K562 (cell line): ENCODE measurements at regions not wholly inside any gene's neighbourhood (a gene's known extent, or its start where the extent isn't known, plus 50 kb on each side); places are given as distances from the start of the nearest gene placed in this dataset.

Experiments used
- ATAC-seq: fragments of 200-7000 bp; cut with Tn5 transposase; 3 replicates; pipeline ENCODE4 v1.9.1; 2020; ENCODE audit warnings: moderate library complexity
- BruUV-seq: library from RNA; stranded (reverse); fragments of 400-500 nt; replicated peaks from 2 replicates; lab custom pipeline; 2021; lab: Mats Ljungman, UMichigan
- CTCF ChIA-PET: fragments of 300-600 bp; formaldehyde crosslinking; extraction: SDS; loops from one replicate; lab custom pipeline; 2021; ENCODE audit warnings: low intra/inter-chr PET ratio; lab: Yijun Ruan, JAX
- POLR2A ChIA-PET: fragments of 300-600, 350-650 bp; sonication (Branson Sonifier 250); formaldehyde crosslinking; extraction: SDS; loops from one replicate; lab custom pipeline; 2021; ENCODE audit warnings: antibody characterized with exemption, inconsistent platforms; lab: Yijun Ruan, JAX
- DNase-seq, 4 experiments: peaks; one replicate each; pipeline versions ENCODE4 v3.0.0 to v3.0.0-alpha.2; 2011 to 2018; ENCODE audit warnings: low spot score in 3 of 4, mixed read lengths in 3 of 4; ENCODE audit errors: extremely low read depth in 1 of 4
- FAIRE-seq: peaks from 2 replicates; lab custom pipeline; 2011; peaks lifted over from hg19 to GRCh38; lab: Jason Lieb, UNC
- H2AFZ ChIP-seq: 2 replicates; pipeline ENCODE4 v1.6.0; 2011; ENCODE audit warnings: low read depth, low read length, control low read depth, inconsistent platforms
- H3K27ac ChIP-seq: fragments of 200-600 bp; 3 replicates; pipeline ENCODE4 v1.8.0; 2011; ENCODE audit warnings: low read depth, mild to moderate bottlenecking, control low read depth, inconsistent platforms, low read length, moderate library complexity, mixed read lengths; ENCODE audit errors: extremely low read depth
- H3K27me3 ChIP-seq, 2 experiments: fragments of 300-600 bp in 1 of 2; 2 replicates in 1 of 2; 3 replicates in 1 of 2; pipeline versions ENCODE4 v1.6.0 to v1.8.0; 2011; ENCODE audit warnings: inconsistent platforms in 2 of 2, low read length in 2 of 2, mild to moderate bottlenecking in 1 of 2, mixed read lengths in 1 of 2, moderate library complexity in 1 of 2; ENCODE audit not compliant: control insufficient read depth in 2 of 2, insufficient read depth in 2 of 2
- H3K36me3 ChIP-seq: fragments of 300-600 bp; 3 replicates; pipeline ENCODE4 v1.8.0; 2011; ENCODE audit warnings: mild to moderate bottlenecking, low read length, inconsistent platforms; ENCODE audit not compliant: control insufficient read depth, insufficient read depth
- H3K4me1 ChIP-seq, 2 experiments: fragments of 200-600 bp in 1 of 2; replicated peaks in 1 of 2; 2 replicates in 1 of 2; 3 replicates in 1 of 2; pipeline versions ENCODE4 v1.5.1 to v1.8.0; 2011; ENCODE audit warnings: inconsistent platforms in 2 of 2, low read length in 2 of 2, mild to moderate bottlenecking in 1 of 2, mixed read lengths in 1 of 2, moderate library complexity in 1 of 2; ENCODE audit not compliant: control insufficient read depth in 2 of 2, insufficient read depth in 2 of 2
- H3K4me2 ChIP-seq: 2 replicates; pipeline ENCODE4 v1.6.1; 2011; ENCODE audit warnings: low read length, control low read depth, inconsistent platforms, mixed read lengths; ENCODE audit not compliant: insufficient read depth
- H3K4me3 ChIP-seq: fragments of 200-600 bp; sonication (generic), shearing (Covaris generic); 2 replicates; pipeline ENCODE4 v1.5.1; 2016; ENCODE audit warnings: control low read depth, inconsistent platforms
- H3K79me2 ChIP-seq: fragments of 200-600 bp; 3 replicates; pipeline ENCODE4 v1.8.0; 2011; ENCODE audit warnings: low read length, inconsistent platforms; ENCODE audit not compliant: control insufficient read depth, insufficient read depth
- H3K9ac ChIP-seq, 2 experiments: 2 replicates each; pipeline versions ENCODE4 v1.6.0 to v1.6.1; 2011; ENCODE audit warnings: low read depth in 2 of 2, low read length in 2 of 2, control low read depth in 1 of 2, inconsistent platforms in 1 of 2, mild to moderate bottlenecking in 1 of 2, mixed read lengths in 1 of 2; ENCODE audit not compliant: insufficient read depth in 1 of 2
- H3K9me1 ChIP-seq: one replicate; pipeline ENCODE4 v1.6.0; 2011; ENCODE audit warnings: inconsistent platforms, mild to moderate bottlenecking, low read length, moderate library complexity; ENCODE audit not compliant: control insufficient read depth, insufficient read depth
- H3K9me3 ChIP-seq: replicated peaks from 2 replicates; pipeline ENCODE4 v1.5.1; 2011; ENCODE audit warnings: low read depth, low read length, inconsistent platforms; ENCODE audit not compliant: control insufficient read depth, insufficient read depth
- H4K20me1 ChIP-seq: replicated peaks from 2 replicates; pipeline ENCODE4 v1.6.1; 2011; ENCODE audit warnings: low read length, inconsistent platforms, mixed read lengths; ENCODE audit not compliant: control insufficient read depth, insufficient read depth
- ARID4B ChIP-seq: sonication (generic); formaldehyde crosslinking; IDR thresholded peaks from 2 replicates; pipeline ENCODE4 v1.8.0; 2022; ENCODE audit warnings: mild to moderate bottlenecking, missing genetic modification reagents
- BDP1 ChIP-seq: IDR thresholded peaks from 3 replicates; pipeline ENCODE4 v1.6.1; 2011; ENCODE audit not compliant: insufficient read length, insufficient read depth
- EZH2 ChIP-seq: IDR thresholded peaks from 2 replicates; pipeline ENCODE4 v1.6.1; 2012; ENCODE audit warnings: low read depth, mild to moderate bottlenecking, inconsistent platforms, low read length, borderline replicate concordance
- HEY1 ChIP-seq: fragments of 250-450 bp; sonication (Bioruptor Pico); IDR thresholded peaks from 2 replicates; pipeline ENCODE4 v1.5.0; 2020; ENCODE audit warnings: mild to moderate bottlenecking, moderate library complexity, borderline replicate concordance
- HNRNPH1 ChIP-seq: fragments of 200-400 bp; formaldehyde crosslinking; optimal IDR thresholded peaks from 2 replicates; pipeline ENCODE3; 2017; ENCODE audit warnings: low read depth, mild to moderate bottlenecking, low read length, moderate library complexity
- KLF10 ChIP-seq: fragments of 250-450 bp; sonication (Bioruptor Pico); IDR thresholded peaks from 2 replicates; pipeline ENCODE4 v1.6.1; 2021; ENCODE audit warnings: matching md5 sums
- MITF ChIP-seq: IDR thresholded peaks from 2 replicates; pipeline ENCODE4 v1.6.1; 2014; ENCODE audit warnings: antibody characterized with exemption
- MTF1 ChIP-seq: fragments of 250-450 bp; sonication (Bioruptor Pico); IDR thresholded peaks from 2 replicates; pipeline ENCODE4 v1.9.0; 2021; ENCODE audit warnings: moderate library complexity, mild to moderate bottlenecking, inconsistent platforms, borderline replicate concordance
- NCOA1 ChIP-seq: fragments of 450-650 bp; IDR thresholded peaks from 2 replicates; pipeline ENCODE4 v1.6.1; 2016; ENCODE audit warnings: low read depth
- NCOA2 ChIP-seq, 2 experiments: fragments of 450-650 bp; IDR thresholded peaks; 2 replicates each; pipeline ENCODE4 v1.6.1; 2018; ENCODE audit warnings: mild to moderate bottlenecking in 2 of 2, moderate library complexity in 1 of 2; ENCODE audit not compliant: partially characterized antibody in 2 of 2
- RCOR1 ChIP-seq, 2 experiments: IDR thresholded peaks; 2 replicates each; pipeline ENCODE4 v1.6.1; 2012; ENCODE audit warnings: low read depth in 2 of 2, low read length in 2 of 2, borderline replicate concordance in 1 of 2, improper control_type of control experiment in 1 of 2
- THRA ChIP-seq: fragments of 450-650 bp; IDR thresholded peaks from 2 replicates; pipeline ENCODE4 v1.6.1; 2017; ENCODE audit warnings: mild to moderate bottlenecking, moderate library complexity
- VEZF1 ChIP-seq: fragments of 200-800 bp; sonication (Bioruptor generic); IDR thresholded peaks from 2 replicates; pipeline ENCODE4 v1.6.1; 2017; ENCODE audit warnings: missing genetic modification characterization, missing compliant biosample characterization
- WGBS: fragments of 100-300 bp; shearing (Covaris generic); methylation state at CpG from one replicate; pipeline ENCODE4 v1.1.6; 2016; ENCODE audit warnings: low coverage, mixed read lengths; ENCODE audit not compliant: insufficient coverage; ENCODE audit errors: missing lambda C conversion rate; 5-methylcytosine and 5-hydroxymethylcytosine counted together
- in situ Hi-C: fragments of 300-500 bp; cut with MboI; formaldehyde crosslinking; loops from 4 replicates; pipeline ENCODE4 v1.15.0; 2018; ENCODE audit warnings: inconsistent platforms, mixed read lengths
- intact Hi-C: fragments of 100-400 bp; cut with micrococcal nuclease; formaldehyde crosslinking; loops from 2 replicates; pipeline ENCODE4 v1.14.2; 2022

- no peak overlapping the region for H3K27ac ChIP-seq
- H3K79me2 ChIP-seq = no peaks in the 10 kb centered on the region
- H3K27me3 ChIP-seq = peaks cover 4 to 23% of the 10 kb centered on the region in 2 experiments; a peak in 4 of 5 replicates
- ATAC-seq (no peak), FAIRE-seq (no peak), DNase-seq (no peak)
- ChIA-PET CTCF (no interaction called here), POLR2A (no interaction called here)
- no peak overlapping the region for H3K4me3 ChIP-seq
- H3K9ac ChIP-seq = no peak overlapping the region
- in situ Hi-C loops (no loop called here), intact Hi-C loops (no loop called here)
- no peaks in the 10 kb centered on the region for H3K9me1 ChIP-seq
- no TSS peak for BruUV-seq
- TF ChIP-seq BDP1 (no peak), ARID4B (CRISPR knock-in tag) (no peak), MTF1 (CRISPR knock-in tag) (no peak), VEZF1 (CRISPR knock-in tag) (no peak), HNRNPH1 (no peak), NCOA1 (no peak), EZH2 (no peak), KLF10 (no peak), HEY1 (CRISPR knock-in tag) (no peak), THRA (no peak), NCOA2 (IDR thresholded peaks at IDR 0.05; ENCODE audit: partially characterized antibody in 2 of 2) (no peak), MITF (no peak), RCOR1 (IDR thresholded peaks at IDR 0.05; ENCODE audit: borderline replicate concordance in 1 of 2, low read depth in 2 of 2, low read length in 2 of 2) (no peak)
- H3K9me3 ChIP-seq = no peaks in the 10 kb centered on the region
- WGBS = 11% methylated on average over 4 of the region's 4 CpGs
- H3K4me2 ChIP-seq = no peak overlapping the region
- no peaks in the 10 kb centered on the region for H3K4me1 ChIP-seq
- H2AFZ ChIP-seq = no peak overlapping the region
- no peaks in the 10 kb centered on the region for H3K36me3 ChIP-seq
- no peaks in the 10 kb centered on the region for H4K20me1 ChIP-seq
These were observed 123.0 kb upstream of the PKDCC start for GRCh38 chr2:41924709-41925408.
